Mucosa of rectum (tissue), 2 donors: ENCODE measurements at regions not wholly inside any gene's neighbourhood (a gene's known extent, or its start where the extent isn't known, plus 50 kb on each side); places are given as distances from the start of the nearest gene placed in this dataset.

ENCODE experiments used
- H3K27ac ChIP-seq, 2 donors: one replicate each; pipeline ENCODE4 v1.7.0; 2013; ENCODE audit warnings: inconsistent platforms in 2 of 2, low read depth in 2 of 2, low read length in 2 of 2
- H3K27me3 ChIP-seq, 2 donors: one replicate each; pipeline ENCODE4 v1.7.0; 2013; ENCODE audit warnings: low read length in 2 of 2; ENCODE audit not compliant: control insufficient read depth in 2 of 2, insufficient read depth in 2 of 2
- H3K36me3 ChIP-seq, 2 donors: one replicate each; pipeline ENCODE4 v1.7.0; 2013; ENCODE audit warnings: low read length in 2 of 2; ENCODE audit not compliant: control insufficient read depth in 2 of 2, insufficient read depth in 2 of 2
- H3K4me1 ChIP-seq, 2 donors: one replicate each; pipeline ENCODE4 v1.7.0; 2013; ENCODE audit warnings: low read length in 2 of 2, mild to moderate bottlenecking in 1 of 2; ENCODE audit not compliant: control insufficient read depth in 2 of 2, insufficient read depth in 2 of 2
- H3K4me3 ChIP-seq, 2 donors: one replicate each; pipeline ENCODE4 v1.7.0; 2013; ENCODE audit warnings: low read length in 2 of 2
- H3K9ac ChIP-seq, 2 donors: one replicate each; pipeline ENCODE4 v1.7.0; 2013; ENCODE audit warnings: low read length in 2 of 2, low read depth in 1 of 2, mild to moderate bottlenecking in 1 of 2
- H3K9me3 ChIP-seq, 2 donors: one replicate each; pipeline ENCODE4 v1.7.0; 2013; ENCODE audit warnings: low read length in 2 of 2; ENCODE audit not compliant: control insufficient read depth in 2 of 2
- donor health status: healthy.
- donor health status: Normal muscosa, but diverticular disease.

DNA sequence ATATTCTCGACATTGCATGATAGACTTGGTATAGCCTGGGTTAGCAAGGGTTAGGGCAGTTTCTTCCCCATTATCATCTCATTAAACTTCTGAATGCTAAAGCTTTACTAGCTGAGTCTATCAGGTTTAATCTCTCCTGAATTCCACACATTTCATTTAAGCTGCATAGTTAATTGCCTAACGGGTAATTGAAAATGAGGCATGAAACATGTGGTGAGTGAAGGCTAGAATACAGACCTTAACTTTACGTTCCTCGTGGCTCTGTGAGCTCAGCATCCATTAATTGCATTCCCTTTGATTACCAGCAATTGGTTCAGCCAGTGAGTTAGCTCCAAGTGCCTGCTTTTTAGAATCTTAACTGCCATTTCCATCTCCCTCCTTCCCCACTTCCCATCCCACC, 126.5 kb upstream of the MEX3C start:
- H3K27ac ChIP-seq = no peak overlapping the region
- no peaks in the 10 kb centered on the region for H3K36me3 ChIP-seq
- no peaks in the 10 kb centered on the region for H3K9me3 ChIP-seq
- no peak overlapping the region for H3K9ac ChIP-seq
- H3K4me1 ChIP-seq = no peaks in the 10 kb centered on the region
- no peaks in the 10 kb centered on the region for H3K27me3 ChIP-seq
- H3K4me3 ChIP-seq = no peak overlapping the region

DNA sequence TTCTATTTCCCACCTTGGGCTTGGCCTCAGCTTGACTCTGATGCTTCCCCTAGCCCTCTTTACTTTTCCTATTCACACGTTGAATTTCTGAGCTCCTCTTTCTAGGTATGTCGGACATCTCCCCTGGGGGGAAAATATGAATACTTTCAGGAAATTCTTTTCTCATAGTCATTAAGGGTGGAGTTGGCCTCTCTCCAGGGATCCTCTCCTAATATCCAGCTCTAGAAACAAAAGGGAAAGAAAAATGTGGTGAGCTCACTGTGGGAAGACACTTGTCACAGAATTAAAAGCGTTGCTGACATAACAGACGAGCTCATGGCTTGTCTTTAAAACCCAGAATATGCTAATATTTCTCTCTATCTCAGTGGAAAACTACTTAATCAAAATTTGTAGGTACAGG, 132.7 kb upstream of the MEX3C start:
- Histone ChIP-seq H3K9ac (no peak overlapping the region), H3K27me3 (no peaks in the 10 kb centered on the region), H3K4me3 (no peak overlapping the region), H3K9me3 (no peaks in the 10 kb centered on the region), H3K36me3 (no peaks in the 10 kb centered on the region), H3K4me1 (no peaks in the 10 kb centered on the region), H3K27ac (no peak overlapping the region)

DNA sequence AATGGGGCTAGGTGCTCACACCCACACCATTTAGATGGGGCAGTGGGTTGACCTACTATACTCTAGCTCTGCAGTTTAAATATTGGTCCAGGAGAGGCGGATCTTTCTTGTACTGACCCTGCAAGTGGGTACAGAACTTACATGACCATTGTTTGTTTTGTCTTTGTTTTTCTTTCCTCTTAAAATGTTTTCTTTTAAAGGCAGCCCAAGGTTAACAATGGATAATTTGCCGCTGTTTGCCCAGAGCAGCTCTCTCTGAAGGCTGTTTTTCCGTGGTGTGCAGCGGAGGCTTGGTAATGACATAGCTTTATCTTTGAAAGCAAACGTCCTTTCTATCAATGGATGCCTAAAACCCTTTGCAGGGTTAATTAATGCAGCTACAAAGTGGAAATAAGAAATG, 133.3 kb upstream of the MEX3C start:
- H3K36me3 ChIP-seq = no peaks in the 10 kb centered on the region
- no peaks in the 10 kb centered on the region for H3K27me3 ChIP-seq
- no peaks in the 10 kb centered on the region for H3K4me1 ChIP-seq
- no peak overlapping the region for H3K9ac ChIP-seq
- H3K27ac ChIP-seq = no peak overlapping the region
- H3K9me3 ChIP-seq = no peaks in the 10 kb centered on the region
- H3K4me3 ChIP-seq = no peak overlapping the region

DNA sequence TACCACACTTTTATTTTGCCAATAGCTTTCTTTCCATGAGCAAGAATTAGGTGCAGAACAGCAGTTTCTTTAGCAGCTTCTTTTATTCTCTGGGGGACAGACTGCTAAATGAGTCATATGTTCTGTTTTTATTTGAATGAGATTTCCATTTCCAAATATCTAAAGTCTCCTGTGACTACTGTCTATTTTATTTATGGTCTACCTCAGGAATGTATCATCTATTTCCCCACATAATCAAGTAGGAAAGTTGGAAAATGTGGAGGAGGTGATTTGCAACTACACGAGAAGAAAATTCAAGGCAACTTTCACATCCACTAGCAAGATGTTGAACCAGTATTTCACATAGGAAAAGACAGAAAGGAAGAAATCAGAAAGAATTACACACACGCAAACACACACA, 139.9 kb upstream of the MEX3C start:
- Histone ChIP-seq H3K27ac (no peak overlapping the region), H3K4me1 (no peaks in the 10 kb centered on the region), H3K27me3 (no peaks in the 10 kb centered on the region), H3K9me3 (no peaks in the 10 kb centered on the region), H3K4me3 (no peak overlapping the region), H3K9ac (no peak overlapping the region), H3K36me3 (no peaks in the 10 kb centered on the region)

DNA sequence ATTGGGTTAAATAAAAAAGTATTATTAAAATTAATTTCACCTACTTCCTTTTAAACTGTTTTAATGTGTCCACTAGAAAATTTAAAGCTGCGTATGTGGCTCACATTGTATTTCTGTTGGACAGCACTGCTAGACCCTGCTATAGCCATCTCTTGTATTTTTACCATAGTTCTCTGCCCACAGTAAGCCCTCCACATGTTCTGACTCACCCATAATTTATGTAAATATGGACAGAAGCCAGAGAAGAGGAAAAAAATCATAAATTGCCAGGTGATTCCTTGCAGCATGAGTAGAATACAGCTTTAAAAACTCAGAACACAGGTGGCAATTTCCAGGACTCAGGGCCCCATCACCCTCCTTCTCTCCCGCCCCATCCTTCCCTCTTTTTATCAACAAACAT, 142.4 kb upstream of the MEX3C start:
- Histone ChIP-seq H3K4me3 (no peak overlapping the region), H3K4me1 (no peaks in the 10 kb centered on the region), H3K27me3 (no peaks in the 10 kb centered on the region), H3K9me3 (no peaks in the 10 kb centered on the region), H3K27ac (no peak overlapping the region), H3K9ac (no peak overlapping the region), H3K36me3 (no peaks in the 10 kb centered on the region)

DNA sequence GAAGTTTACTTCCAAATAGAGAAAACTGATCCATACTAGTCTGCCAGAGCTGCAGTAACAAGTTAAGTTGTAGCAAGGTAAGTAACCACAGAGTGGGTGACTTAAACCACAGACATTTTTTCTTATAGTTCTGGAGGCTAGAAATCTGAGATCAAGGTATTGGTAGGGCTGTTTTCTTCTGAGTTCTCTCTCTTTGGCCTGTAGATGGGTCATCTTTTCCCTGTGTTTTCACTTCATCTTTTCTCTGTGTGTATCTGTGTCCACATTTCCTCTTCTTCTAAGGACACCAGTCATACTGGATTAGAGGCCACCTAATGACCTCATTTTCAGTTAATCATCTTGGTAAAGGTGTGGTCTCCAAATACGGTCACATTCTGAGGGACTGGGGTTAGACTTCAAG, 142.9 kb upstream of the MEX3C start:
- no peak overlapping the region for H3K9ac ChIP-seq
- H3K9me3 ChIP-seq = no peaks in the 10 kb centered on the region
- no peak overlapping the region for H3K4me3 ChIP-seq
- H3K36me3 ChIP-seq = no peaks in the 10 kb centered on the region
- H3K4me1 ChIP-seq = no peaks in the 10 kb centered on the region
- no peak overlapping the region for H3K27ac ChIP-seq
- no peaks in the 10 kb centered on the region for H3K27me3 ChIP-seq

DNA sequence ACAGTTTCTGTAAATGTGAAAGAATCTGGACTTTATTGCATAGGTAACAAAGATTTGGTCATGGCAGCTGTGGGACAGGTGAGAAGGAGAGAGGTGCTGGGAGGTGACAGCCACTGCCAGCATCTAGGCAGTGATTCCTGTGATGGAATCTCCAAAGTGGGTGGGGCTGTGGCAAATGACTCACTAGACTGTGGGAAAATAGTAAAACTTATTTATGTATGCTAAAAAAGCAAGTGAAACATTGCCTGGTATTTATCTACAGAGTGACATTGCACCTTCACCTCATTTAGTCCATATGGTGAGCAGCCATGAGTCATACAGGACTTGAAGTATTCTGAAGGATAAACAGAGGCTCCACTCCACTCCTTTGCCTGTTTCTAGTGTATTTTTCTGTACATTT, 145.3 kb upstream of the MEX3C start:
- no peak overlapping the region for H3K9ac ChIP-seq
- no peak overlapping the region for H3K4me3 ChIP-seq
- H3K9me3 ChIP-seq = no peaks in the 10 kb centered on the region
- H3K36me3 ChIP-seq = no peaks in the 10 kb centered on the region
- no peak overlapping the region for H3K27ac ChIP-seq
- H3K4me1 ChIP-seq = no peaks in the 10 kb centered on the region
- no peaks in the 10 kb centered on the region for H3K27me3 ChIP-seq

DNA sequence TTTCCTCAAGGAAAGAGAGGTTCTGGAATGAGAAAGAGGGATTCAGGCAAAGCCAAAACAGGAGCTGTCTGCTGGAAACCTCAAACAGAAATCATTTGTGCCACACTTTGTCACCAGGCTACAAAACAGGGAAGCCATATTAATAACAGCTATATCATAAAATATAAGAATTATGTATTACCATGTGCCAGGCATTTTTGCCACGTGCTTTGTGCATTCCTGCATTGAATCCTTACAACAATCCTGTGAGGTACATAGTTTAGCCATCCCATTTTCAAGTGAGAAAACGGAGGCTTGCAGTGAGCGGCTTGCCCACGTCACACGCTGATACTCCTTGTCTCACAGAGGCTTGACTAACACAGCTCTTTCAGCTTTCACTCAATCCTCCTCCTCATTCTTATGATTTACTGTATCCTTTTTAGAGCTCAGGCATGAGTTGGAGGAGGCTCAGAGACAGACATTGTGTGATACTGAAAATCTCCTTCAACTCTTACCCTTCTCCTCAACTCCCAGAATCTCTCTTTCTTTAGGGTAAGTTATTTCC, 148.4 kb upstream of the MEX3C start:
- Histone ChIP-seq H3K9ac (no peak overlapping the region), H3K36me3 (no peaks in the 10 kb centered on the region), H3K4me3 (no peak overlapping the region), H3K4me1 (no peaks in the 10 kb centered on the region), H3K27me3 (no peaks in the 10 kb centered on the region), H3K9me3 (no peaks in the 10 kb centered on the region), H3K27ac (no peak overlapping the region)

DNA sequence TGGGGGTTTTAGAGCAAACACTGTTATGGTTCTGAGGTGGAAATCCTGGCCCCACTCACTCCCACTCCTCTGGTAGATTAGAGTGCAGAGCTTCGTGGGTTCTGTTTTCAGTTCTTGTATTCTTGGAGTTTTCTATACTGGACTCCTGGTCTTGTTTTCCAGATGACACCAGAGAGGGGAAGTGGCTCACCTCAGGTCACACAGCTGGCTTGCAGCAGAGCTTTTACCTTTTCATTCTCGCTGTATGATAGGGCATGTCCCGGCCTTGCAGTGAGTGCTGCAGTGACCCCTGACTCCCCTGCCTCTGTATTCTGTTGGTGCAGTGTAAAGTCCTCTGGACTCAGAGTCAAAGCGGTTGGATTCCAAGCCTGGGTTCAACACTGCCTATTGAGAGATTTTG, 148.9 kb upstream of the MEX3C start:
- H3K9me3 ChIP-seq = no peaks in the 10 kb centered on the region
- H3K9ac ChIP-seq = no peak overlapping the region
- no peaks in the 10 kb centered on the region for H3K36me3 ChIP-seq
- no peaks in the 10 kb centered on the region for H3K27me3 ChIP-seq
- H3K4me1 ChIP-seq = no peaks in the 10 kb centered on the region
- no peak overlapping the region for H3K4me3 ChIP-seq
- H3K27ac ChIP-seq = no peak overlapping the region

DNA sequence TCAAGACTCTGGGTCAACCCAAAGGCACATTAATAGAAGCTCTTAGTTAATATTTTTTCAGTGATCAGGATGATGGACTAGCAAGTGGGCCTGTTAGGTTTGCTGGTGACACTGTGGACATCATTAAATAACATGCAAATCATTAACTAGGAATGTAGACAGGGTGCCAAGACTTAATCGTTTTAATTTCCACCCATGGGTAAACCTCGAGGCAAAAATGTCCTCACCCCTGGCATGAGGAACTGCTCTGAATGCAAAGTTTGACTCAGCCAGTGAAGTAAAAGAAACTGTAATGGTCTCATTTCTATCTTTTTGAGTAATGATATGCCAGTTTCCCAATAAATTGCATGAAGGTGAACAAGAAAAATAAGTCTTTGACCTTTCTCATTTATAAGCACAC, 152.6 kb upstream of the MEX3C start:
- Histone ChIP-seq H3K27ac (no peak overlapping the region), H3K9me3 (no peaks in the 10 kb centered on the region), H3K36me3 (no peaks in the 10 kb centered on the region), H3K4me3 (no peak overlapping the region), H3K9ac (no peak overlapping the region), H3K4me1 (no peaks in the 10 kb centered on the region), H3K27me3 (no peaks in the 10 kb centered on the region)

DNA sequence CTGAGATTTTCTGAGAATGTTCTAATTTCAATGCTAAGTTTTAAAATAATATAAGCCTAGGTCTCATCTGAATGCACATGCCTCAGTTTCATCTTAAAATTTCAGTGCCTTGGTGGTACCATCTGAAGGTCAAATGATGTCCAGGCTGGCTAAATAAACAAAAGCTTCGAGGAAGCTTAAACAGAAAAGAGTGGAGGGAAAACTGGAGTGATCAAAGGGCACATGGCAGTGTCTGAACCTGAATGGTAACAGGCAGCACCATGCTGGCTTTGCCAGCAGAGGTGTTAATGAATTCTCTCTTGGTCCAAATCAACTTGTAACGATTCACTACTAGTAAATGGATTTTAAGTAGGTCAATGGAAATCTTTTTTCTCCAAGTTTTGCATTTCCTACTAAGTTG, 158.4 kb upstream of the MEX3C start:
- Histone ChIP-seq H3K27ac (no peak overlapping the region), H3K4me1 (no peaks in the 10 kb centered on the region), H3K9me3 (no peaks in the 10 kb centered on the region), H3K9ac (no peak overlapping the region), H3K27me3 (no peaks in the 10 kb centered on the region), H3K4me3 (no peak overlapping the region), H3K36me3 (no peaks in the 10 kb centered on the region)
